ENCODE measurements at regions not wholly inside any gene's neighbourhood (a gene's known extent, or its start where the extent isn't known, plus 50 kb on each side); places are given as distances from the start of the nearest gene placed in this dataset.

DNA sequence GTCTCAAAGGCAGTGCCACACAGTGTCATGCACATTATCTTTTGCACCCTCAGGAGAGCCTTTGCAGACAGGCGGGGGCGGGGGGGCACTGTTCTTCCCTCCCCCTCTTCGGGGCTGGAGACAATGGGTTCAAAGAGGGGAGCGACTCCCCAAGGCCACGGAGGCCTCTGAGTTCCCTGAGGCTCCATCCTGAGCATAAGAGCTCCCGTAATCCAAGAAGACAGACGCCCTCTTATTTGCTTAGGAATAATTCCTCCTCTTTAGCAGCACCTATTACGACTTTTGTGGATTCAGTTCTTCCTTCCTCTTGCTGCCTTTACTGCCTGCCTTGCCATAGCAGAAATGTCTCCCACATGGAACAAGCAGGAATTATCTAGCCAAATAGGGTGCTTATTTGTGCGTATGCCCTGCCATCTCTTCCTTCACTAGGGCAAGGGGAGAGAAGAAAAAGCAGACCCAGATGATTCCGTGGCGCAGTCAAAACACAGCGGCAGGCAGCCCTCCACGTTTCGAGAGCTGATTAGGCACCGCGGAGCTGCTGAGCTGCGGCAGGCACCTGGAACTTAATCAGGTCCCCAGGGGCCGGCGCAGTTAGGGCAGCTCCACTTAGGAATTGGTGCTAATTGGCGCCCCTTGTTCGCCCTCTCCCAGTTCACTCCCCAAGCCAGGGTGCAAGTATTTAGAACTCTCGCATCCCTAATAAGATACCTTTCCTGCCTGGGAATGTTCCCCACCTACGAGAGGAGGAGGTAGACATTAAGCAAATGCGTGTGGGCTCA lies 233.4 kb upstream of the MYT1L start:
- H3K27me3 ChIP-seq (ENCODE audit: control insufficient read depth in 4 of 4, insufficient read depth in 4 of 4, low read length in 3 of 4): no peaks in the 10 kb centered on the region
- DNase-seq (ENCODE audit: low spot score): no peak
- no peak for TF ChIP-seq EGR1 (IDR thresholded peaks at IDR 0.05; ENCODE audit: low read depth in 2 of 2)
- TF ChIP-seq FOXA2 (IDR thresholded peaks at IDR 0.05): no peak
- TF ChIP-seq JUND (IDR thresholded peaks at IDR 0.05): no peak
- TF ChIP-seq, protein P1, sequence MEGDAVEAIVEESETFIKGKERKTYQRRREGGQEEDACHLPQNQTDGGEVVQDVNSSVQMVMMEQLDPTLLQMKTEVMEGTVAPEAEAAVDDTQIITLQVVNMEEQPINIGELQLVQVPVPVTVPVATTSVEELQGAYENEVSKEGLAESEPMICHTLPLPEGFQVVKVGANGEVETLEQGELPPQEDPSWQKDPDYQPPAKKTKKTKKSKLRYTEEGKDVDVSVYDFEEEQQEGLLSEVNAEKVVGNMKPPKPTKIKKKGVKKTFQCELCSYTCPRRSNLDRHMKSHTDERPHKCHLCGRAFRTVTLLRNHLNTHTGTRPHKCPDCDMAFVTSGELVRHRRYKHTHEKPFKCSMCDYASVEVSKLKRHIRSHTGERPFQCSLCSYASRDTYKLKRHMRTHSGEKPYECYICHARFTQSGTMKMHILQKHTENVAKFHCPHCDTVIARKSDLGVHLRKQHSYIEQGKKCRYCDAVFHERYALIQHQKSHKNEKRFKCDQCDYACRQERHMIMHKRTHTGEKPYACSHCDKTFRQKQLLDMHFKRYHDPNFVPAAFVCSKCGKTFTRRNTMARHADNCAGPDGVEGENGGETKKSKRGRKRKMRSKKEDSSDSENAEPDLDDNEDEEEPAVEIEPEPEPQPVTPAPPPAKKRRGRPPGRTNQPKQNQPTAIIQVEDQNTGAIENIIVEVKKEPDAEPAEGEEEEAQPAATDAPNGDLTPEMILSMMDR (IDR thresholded peaks at IDR 0.05; ENCODE audit: low read depth, low read length, missing input control): no peak
- TF ChIP-seq GABPA (IDR thresholded peaks at IDR 0.05 in 1 of 2, conservative IDR thresholded peaks at IDR 0.05 in 1 of 2): no peak
- TF ChIP-seq, protein P2, sequence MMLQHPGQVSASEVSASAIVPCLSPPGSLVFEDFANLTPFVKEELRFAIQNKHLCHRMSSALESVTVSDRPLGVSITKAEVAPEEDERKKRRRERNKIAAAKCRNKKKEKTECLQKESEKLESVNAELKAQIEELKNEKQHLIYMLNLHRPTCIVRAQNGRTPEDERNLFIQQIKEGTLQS (IDR thresholded peaks at IDR 0.05): no peak
- no peak for TF ChIP-seq FOXA1 (IDR thresholded peaks at IDR 0.05)
- TF ChIP-seq HNF4G (IDR thresholded peaks at IDR 0.05): no peak
- TF ChIP-seq, protein P3, sequence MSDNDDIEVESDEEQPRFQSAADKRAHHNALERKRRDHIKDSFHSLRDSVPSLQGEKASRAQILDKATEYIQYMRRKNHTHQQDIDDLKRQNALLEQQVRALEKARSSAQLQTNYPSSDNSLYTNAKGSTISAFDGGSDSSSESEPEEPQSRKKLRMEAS (IDR thresholded peaks at IDR 0.05): no peak
- no peak overlapping the region for H3K4me3 ChIP-seq (ENCODE audit: low read depth in 1 of 3, low read length in 3 of 3)
- no peaks in the 10 kb centered on the region for H3K36me3 ChIP-seq (ENCODE audit: control insufficient read depth in 4 of 4, insufficient read depth in 3 of 4, low read depth in 1 of 4, low read length in 3 of 4)
- H3K9ac ChIP-seq (ENCODE audit: low read depth in 1 of 2, low read length in 2 of 2): no peak overlapping the region
- 53% methylated on average over 24 of the region's 24 CpGs for WGBS
- no peak overlapping the region for H3K27ac ChIP-seq (ENCODE audit: low read depth in 1 of 2, low read length in 2 of 2)
- no peaks in the 10 kb centered on the region for H3K4me1 ChIP-seq (ENCODE audit: control insufficient read depth in 4 of 4, insufficient read depth in 4 of 4, low read length in 3 of 4)
- H3K9me3 ChIP-seq (ENCODE audit: control insufficient read depth in 4 of 4, low read length in 3 of 4): peaks cover 0 to 3% (median 0%) of the 10 kb centered on the region in 4 donors

DNA sequence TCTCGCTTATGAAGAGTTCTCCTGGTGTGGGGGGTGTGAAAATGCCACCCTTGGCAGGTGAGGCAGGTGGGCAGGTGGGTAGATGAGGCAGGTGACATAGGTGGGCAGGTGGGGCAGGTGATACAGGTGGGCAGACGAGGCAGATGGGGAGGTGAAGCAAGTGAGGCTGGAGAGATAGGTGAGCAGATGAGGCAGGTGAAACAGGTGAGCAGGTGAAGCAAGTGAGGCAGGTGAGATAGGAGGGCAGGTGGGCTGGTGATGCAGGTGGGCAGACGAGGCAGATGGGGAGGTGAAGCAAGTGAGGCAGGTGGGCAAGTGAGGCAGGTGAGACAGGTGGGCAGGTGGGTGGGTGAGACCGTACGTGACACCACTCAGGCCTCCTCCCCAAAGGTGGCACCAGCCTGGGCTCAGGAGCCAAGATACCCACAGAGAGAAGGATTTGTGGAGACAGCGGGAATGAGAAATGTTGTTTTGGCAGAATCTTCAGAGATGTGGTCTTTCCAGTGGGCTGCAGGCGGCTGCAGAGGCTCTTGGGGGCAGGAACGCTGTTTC lies 232.3 kb upstream of the MYT1L start:
- 62% methylated on average over 8 of the region's 8 CpGs for WGBS
- no peaks in the 10 kb centered on the region for H3K4me1 ChIP-seq (ENCODE audit: control insufficient read depth in 4 of 4, insufficient read depth in 4 of 4, low read length in 3 of 4)

More for the DNA sequence above, 232.3 kb upstream of the MYT1L start:
- peaks cover 0 to 3% (median 0%) of the 10 kb centered on the region in 4 donors for H3K9me3 ChIP-seq (ENCODE audit: control insufficient read depth in 4 of 4, low read length in 3 of 4)
- no peak overlapping the region for H3K4me3 ChIP-seq (ENCODE audit: low read depth in 1 of 3, low read length in 3 of 3)
- no peak overlapping the region for H3K9ac ChIP-seq (ENCODE audit: low read depth in 1 of 2, low read length in 2 of 2)
- no peaks in the 10 kb centered on the region for H3K36me3 ChIP-seq (ENCODE audit: control insufficient read depth in 4 of 4, insufficient read depth in 3 of 4, low read depth in 1 of 4, low read length in 3 of 4)
- TF ChIP-seq, protein P3 (IDR thresholded peaks at IDR 0.05): no peak
- TF ChIP-seq JUND (IDR thresholded peaks at IDR 0.05): no peak
- TF ChIP-seq TAF1 (conservative IDR thresholded peaks at IDR 0.05): no peak
- TF ChIP-seq, protein P4, sequence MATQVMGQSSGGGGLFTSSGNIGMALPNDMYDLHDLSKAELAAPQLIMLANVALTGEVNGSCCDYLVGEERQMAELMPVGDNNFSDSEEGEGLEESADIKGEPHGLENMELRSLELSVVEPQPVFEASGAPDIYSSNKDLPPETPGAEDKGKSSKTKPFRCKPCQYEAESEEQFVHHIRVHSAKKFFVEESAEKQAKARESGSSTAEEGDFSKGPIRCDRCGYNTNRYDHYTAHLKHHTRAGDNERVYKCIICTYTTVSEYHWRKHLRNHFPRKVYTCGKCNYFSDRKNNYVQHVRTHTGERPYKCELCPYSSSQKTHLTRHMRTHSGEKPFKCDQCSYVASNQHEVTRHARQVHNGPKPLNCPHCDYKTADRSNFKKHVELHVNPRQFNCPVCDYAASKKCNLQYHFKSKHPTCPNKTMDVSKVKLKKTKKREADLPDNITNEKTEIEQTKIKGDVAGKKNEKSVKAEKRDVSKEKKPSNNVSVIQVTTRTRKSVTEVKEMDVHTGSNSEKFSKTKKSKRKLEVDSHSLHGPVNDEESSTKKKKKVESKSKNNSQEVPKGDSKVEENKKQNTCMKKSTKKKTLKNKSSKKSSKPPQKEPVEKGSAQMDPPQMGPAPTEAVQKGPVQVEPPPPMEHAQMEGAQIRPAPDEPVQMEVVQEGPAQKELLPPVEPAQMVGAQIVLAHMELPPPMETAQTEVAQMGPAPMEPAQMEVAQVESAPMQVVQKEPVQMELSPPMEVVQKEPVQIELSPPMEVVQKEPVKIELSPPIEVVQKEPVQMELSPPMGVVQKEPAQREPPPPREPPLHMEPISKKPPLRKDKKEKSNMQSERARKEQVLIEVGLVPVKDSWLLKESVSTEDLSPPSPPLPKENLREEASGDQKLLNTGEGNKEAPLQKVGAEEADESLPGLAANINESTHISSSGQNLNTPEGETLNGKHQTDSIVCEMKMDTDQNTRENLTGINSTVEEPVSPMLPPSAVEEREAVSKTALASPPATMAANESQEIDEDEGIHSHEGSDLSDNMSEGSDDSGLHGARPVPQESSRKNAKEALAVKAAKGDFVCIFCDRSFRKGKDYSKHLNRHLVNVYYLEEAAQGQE (IDR thresholded peaks at IDR 0.05): no peak
- TF ChIP-seq NR2F2 (IDR thresholded peaks at IDR 0.05): no peak
- no peak for TF ChIP-seq FOXA1 (IDR thresholded peaks at IDR 0.05)
- TF ChIP-seq FOXA2 (IDR thresholded peaks at IDR 0.05): no peak
- TF ChIP-seq YY1 (IDR thresholded peaks at IDR 0.05): no peak
- no peak for TF ChIP-seq HNF4G (IDR thresholded peaks at IDR 0.05)
- TF ChIP-seq, protein P2 (IDR thresholded peaks at IDR 0.05): no peak
- TF ChIP-seq EGR1 (IDR thresholded peaks at IDR 0.05; ENCODE audit: low read depth in 2 of 2): no peak
- no peak for TF ChIP-seq RAD21 (IDR thresholded peaks at IDR 0.05)
- TF ChIP-seq, protein P5, sequence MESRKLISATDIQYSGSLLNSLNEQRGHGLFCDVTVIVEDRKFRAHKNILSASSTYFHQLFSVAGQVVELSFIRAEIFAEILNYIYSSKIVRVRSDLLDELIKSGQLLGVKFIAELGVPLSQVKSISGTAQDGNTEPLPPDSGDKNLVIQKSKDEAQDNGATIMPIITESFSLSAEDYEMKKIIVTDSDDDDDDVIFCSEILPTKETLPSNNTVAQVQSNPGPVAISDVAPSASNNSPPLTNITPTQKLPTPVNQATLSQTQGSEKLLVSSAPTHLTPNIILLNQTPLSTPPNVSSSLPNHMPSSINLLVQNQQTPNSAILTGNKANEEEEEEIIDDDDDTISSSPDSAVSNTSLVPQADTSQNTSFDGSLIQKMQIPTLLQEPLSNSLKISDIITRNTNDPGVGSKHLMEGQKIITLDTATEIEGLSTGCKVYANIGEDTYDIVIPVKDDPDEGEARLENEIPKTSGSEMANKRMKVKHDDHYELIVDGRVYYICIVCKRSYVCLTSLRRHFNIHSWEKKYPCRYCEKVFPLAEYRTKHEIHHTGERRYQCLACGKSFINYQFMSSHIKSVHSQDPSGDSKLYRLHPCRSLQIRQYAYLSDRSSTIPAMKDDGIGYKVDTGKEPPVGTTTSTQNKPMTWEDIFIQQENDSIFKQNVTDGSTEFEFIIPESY (IDR thresholded peaks at IDR 0.05): no peak
- TF ChIP-seq, protein P1 (IDR thresholded peaks at IDR 0.05; ENCODE audit: low read depth, low read length, missing input control): no peak
- TF ChIP-seq GABPA (IDR thresholded peaks at IDR 0.05 in 1 of 2, conservative IDR thresholded peaks at IDR 0.05 in 1 of 2): no peak
- no peak for TF ChIP-seq RXRA (IDR thresholded peaks at IDR 0.05)
- no peak for TF ChIP-seq SP1 (IDR thresholded peaks at IDR 0.05)
- no peak for TF ChIP-seq HNF4A (conservative IDR thresholded peaks at IDR 0.05)
- no peak overlapping the region for H3K27ac ChIP-seq (ENCODE audit: low read depth in 1 of 2, low read length in 2 of 2)
- no peaks in the 10 kb centered on the region for H3K27me3 ChIP-seq (ENCODE audit: control insufficient read depth in 4 of 4, insufficient read depth in 4 of 4, low read length in 3 of 4)
- no peak for DNase-seq (ENCODE audit: low spot score)

Measured in liver (tissue), 8 donors.